Duodenal mucosa (tissue), 2 donors: ENCODE measurements at regions not wholly inside any gene's neighbourhood (a gene's known extent, or its start where the extent isn't known, plus 50 kb on each side); places are given as distances from the start of the nearest gene placed in this dataset.

Experiments
- H3K27ac ChIP-seq: one replicate; pipeline ENCODE4 v1.7.0; 2013; ENCODE audit warnings: low read depth, low read length
- H3K27me3 ChIP-seq, 2 donors: one replicate each; pipeline ENCODE4 v1.7.0; 2013; ENCODE audit warnings: low read length in 2 of 2, control low read depth in 1 of 2; ENCODE audit not compliant: insufficient read depth in 2 of 2, control insufficient read depth in 1 of 2
- H3K36me3 ChIP-seq, 2 donors: one replicate each; pipeline ENCODE4 v1.7.0; 2013; ENCODE audit warnings: low read length in 2 of 2, control low read depth in 1 of 2; ENCODE audit not compliant: insufficient read depth in 2 of 2, control insufficient read depth in 1 of 2
- H3K4me1 ChIP-seq, 2 donors: one replicate each; pipeline ENCODE4 v1.7.0; 2013; ENCODE audit warnings: low read length in 2 of 2, control low read depth in 1 of 2; ENCODE audit not compliant: insufficient read depth in 2 of 2, control insufficient read depth in 1 of 2
- H3K4me3 ChIP-seq, 2 donors: one replicate each; pipeline ENCODE4 v1.7.0; 2013; ENCODE audit warnings: low read length in 2 of 2, low read depth in 1 of 2
- H3K9ac ChIP-seq, 2 donors: one replicate each; pipeline ENCODE4 v1.7.0; 2013; ENCODE audit warnings: low read length in 2 of 2, low read depth in 1 of 2
- H3K9me3 ChIP-seq, 2 donors: one replicate each; pipeline ENCODE4 v1.7.0; 2013; ENCODE audit warnings: low read length in 2 of 2, control low read depth in 1 of 2; ENCODE audit not compliant: control insufficient read depth in 1 of 2

DNA sequence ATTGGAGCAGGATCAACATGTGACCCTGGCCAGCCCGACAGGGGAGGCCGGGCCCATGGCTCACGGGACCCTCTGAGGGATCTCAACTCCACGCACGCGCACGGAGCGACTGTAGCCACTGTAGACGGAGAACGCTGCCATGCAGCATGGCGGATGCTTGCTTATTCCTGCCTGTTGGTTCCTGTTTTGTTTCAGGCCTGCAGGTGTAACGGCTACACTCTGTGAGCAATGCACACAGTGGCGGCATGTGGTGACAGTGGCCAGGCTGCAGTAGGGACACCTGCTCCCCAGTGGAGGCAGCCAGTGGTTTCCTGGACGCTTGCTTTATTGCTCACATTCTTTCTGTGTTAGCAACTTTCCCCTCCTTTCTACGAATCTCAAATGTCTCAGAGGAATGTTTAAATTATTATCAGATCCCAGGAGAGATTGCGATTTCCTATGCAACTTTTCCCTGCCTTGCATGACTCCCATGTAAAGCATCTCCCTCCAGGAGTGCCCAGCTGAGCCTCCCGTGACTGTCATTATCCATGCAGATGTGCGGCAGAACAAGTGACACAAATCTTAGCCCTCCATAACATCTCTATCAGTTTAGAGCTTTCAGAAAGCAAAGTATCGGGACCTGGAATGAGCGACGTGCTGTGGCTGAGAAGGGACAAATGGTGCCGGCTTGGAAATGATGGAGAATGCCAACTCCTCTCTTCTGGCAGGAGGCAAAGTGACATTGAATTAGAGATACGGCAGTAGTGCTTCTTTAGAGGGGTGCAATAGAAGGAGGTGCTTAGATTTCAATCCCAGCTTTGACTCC, 209.7 kb downstream of the ASB1 start:
- H3K27me3 ChIP-seq = no peaks in the 10 kb centered on the region
- H3K4me1 ChIP-seq = no peaks in the 10 kb centered on the region
- no peak overlapping the region for H3K27ac ChIP-seq
- no peak overlapping the region for H3K9ac ChIP-seq
- no peaks in the 10 kb centered on the region for H3K36me3 ChIP-seq
- no peak overlapping the region for H3K4me3 ChIP-seq
- no peaks in the 10 kb centered on the region for H3K9me3 ChIP-seq

DNA sequence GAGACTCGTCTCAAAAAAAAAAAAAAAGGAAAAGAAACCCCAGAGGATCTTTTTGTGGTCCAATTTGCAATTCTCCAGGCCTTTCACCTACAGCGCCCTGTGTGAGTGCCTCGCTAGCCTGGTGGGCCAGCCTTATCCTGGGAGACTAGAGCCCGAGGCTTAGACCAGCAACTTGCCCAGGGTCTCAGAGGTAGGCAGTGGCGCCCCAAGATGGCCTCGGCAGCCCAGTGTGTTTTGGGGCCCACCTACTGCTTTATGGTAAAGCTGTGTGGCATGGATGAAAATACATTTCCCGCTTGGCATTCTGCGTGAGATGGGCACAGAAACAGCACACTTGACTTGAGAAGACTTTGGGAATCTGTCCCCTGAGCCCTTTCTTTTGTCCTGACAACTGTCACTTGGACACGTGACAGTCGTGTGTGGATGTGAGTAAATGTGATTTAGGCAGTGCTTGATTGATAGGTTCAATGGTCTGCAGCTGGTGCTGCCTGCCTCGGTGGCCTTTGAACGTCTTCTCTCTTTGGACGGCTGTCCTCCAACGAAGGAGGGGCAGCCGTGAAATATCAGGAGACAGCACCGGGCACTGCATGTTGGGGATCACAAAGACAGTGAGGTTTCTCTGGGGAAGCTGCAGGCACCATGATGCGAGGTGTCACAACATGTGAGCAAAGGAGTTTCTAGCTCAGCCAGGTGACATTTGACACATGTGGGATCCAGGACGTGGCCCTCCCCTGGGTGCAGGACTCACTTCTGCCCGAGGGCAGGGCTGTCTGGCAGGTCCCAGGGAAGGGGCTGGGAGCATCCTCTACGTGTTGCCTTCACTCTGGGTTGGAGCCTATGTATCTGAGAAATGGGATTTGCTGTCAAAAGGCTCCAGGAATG, 209.5 kb upstream of the TWIST2 start:
- no peaks in the 10 kb centered on the region for H3K27me3 ChIP-seq
- H3K4me3 ChIP-seq = no peak overlapping the region
- no peak overlapping the region for H3K9ac ChIP-seq
- H3K4me1 ChIP-seq = no peaks in the 10 kb centered on the region
- H3K9me3 ChIP-seq = no peaks in the 10 kb centered on the region
- no peaks in the 10 kb centered on the region for H3K36me3 ChIP-seq
- H3K27ac ChIP-seq = no peak overlapping the region

DNA sequence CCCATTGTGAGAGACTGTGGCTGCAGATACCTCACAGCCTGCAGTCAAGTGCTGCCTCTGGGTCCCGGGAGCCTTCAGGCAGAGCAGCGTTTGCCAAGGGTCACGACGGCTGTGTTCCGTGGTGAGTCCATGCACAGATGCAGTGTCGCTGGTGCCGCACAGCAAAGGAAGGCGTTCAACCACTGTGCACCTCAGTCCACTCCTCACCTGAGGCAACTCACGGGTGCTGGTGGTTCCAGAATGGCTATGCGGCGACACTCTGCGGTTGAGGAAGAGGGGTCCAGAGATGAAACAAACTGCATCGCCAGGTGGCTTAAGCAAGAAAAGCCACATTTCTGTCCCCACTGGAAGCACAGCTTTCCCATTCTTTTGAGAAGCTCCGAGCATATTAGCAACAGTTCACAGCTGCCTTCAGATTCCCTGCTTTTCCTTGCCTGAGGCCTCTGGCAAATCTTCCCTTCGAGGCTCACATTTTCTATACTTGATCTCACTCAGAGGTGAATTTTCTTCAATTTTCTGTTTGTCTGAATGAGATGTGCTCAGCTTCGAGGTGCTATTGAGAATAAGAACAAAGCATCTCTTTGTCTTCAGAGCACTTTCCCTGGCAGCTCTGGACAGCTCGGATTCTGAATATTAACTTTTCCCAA, 208.8 kb upstream of the TWIST2 start:
- Histone ChIP-seq H3K4me3 (no peak overlapping the region), H3K9me3 (no peaks in the 10 kb centered on the region), H3K27ac (no peak overlapping the region), H3K4me1 (no peaks in the 10 kb centered on the region), H3K27me3 (no peaks in the 10 kb centered on the region), H3K9ac (no peak overlapping the region), H3K36me3 (no peaks in the 10 kb centered on the region)

DNA sequence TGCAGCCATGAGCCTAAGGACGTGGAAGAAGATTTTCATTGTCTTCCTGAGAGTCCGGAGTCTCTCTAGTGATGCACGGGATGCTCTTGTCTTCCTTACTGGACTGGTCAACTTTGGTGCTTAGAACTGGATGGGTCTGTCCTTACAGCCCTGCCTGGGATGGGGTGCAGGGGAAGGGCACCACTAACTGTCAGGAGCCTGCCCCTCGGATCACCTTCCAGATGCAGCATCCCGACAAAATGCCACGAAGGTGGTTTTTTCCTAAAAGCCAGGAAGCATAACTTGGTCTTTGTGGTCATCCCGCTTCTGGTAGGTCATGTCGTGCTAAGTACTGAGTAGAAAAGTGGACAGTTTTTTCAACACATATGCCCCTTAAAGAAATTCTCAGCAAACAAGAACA, 207.4 kb upstream of the TWIST2 start:
- Histone ChIP-seq H3K9me3 (no peaks in the 10 kb centered on the region), H3K4me1 (no peaks in the 10 kb centered on the region), H3K36me3 (no peaks in the 10 kb centered on the region), H3K27ac (no peak overlapping the region), H3K27me3 (no peaks in the 10 kb centered on the region), H3K4me3 (no peak overlapping the region), H3K9ac (no peak overlapping the region)

DNA sequence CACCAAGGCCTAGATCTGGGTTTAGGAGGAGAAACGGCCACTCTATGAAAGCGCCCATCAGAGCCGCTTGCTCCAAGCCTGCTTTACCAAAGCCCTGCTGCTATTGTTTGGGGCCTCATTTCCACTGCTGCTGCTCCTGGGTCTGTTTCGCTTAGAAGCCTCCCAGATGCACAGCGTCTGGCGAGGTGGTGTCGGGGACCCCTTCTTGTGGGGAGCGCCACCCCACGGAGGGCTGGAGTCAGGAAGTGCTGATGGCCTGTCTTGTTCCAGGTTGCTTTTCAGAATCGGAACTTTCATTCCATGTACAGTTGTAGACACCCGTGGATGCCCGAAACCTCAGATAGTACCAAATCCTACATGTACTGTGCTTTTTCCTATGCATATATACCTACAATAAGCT, 204.9 kb upstream of the TWIST2 start:
- H3K27me3 ChIP-seq = no peaks in the 10 kb centered on the region
- no peak overlapping the region for H3K4me3 ChIP-seq
- no peaks in the 10 kb centered on the region for H3K9me3 ChIP-seq
- H3K27ac ChIP-seq = no peak overlapping the region
- no peaks in the 10 kb centered on the region for H3K36me3 ChIP-seq
- no peaks in the 10 kb centered on the region for H3K4me1 ChIP-seq
- H3K9ac ChIP-seq = no peak overlapping the region

DNA sequence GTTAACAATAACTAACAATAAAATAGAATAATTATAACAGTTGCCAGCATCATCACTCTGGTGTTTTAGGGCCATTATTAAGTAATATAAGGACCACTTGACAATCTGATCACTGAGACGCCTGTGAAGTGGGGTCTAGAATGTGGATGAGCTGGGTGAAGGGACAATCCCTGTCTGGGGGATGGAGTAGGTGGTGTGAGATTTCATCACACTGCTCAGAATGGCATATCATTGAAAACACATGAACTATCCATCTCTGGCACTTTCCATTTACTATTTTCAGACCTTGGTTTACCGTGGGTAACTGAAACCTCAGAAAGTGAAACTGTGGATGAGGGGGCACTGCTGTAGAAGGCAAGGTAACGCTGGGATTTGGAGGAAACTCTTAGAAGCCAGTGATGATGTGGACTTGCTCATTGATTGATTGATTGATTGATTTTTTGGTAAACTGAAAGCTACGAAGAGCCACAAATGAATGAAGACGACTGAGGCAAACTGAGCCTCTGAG, 204.4 kb upstream of the TWIST2 start:
- H3K9ac ChIP-seq = no peak overlapping the region
- H3K9me3 ChIP-seq = no peaks in the 10 kb centered on the region
- no peaks in the 10 kb centered on the region for H3K4me1 ChIP-seq
- no peaks in the 10 kb centered on the region for H3K36me3 ChIP-seq
- no peak overlapping the region for H3K4me3 ChIP-seq
- H3K27ac ChIP-seq = no peak overlapping the region
- H3K27me3 ChIP-seq = no peaks in the 10 kb centered on the region

DNA sequence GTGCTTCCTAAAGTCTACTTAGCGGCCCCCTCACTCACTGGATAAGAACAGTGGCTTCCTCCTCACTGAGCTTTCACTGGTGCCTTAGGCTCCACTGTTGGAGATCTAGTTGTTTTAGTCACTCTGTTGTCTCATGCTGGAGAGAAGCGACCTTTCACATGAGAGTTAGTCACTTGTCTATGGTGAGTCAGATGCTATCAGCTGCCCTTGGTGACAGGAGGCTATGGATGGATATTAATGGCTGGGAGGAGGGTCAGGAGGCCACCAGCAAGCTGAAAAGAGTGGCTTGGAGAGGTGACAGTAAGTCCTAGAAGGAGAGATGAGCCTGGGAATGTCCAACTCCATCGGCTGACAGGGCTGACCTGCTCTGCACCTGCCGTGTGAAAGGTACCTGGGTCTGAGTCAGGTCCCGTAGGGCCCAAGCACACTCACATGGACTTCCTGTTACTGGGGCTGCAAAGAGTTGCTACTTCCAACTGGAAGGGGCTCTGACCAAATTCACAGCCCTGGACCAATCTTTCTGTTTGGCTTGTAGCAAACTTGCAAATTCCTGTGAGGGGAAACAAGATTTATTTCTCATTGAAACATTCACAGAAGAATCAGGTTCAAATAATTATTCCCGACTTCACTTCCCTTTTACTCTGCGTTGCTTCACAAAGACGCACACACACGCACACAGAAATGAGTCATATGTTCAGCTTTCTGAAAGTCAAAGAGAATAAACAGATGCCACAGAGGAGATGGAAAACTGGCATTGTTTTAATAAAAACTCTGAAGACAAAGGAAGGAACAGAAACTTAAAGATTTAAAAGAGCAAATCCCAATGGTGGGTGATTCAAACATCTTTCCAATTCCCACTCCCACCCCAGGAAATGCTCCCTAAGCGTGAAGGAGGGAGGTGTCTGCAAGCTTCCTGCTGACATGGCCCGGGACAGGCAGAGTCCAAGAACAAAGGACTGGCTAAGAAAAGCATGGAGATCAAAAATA, 203.5 kb upstream of the TWIST2 start:
- Histone ChIP-seq H3K27me3 (no peaks in the 10 kb centered on the region), H3K4me3 (no peak overlapping the region), H3K9me3 (no peaks in the 10 kb centered on the region), H3K9ac (no peak overlapping the region), H3K27ac (no peak overlapping the region), H3K36me3 (no peaks in the 10 kb centered on the region), H3K4me1 (no peaks in the 10 kb centered on the region)

DNA sequence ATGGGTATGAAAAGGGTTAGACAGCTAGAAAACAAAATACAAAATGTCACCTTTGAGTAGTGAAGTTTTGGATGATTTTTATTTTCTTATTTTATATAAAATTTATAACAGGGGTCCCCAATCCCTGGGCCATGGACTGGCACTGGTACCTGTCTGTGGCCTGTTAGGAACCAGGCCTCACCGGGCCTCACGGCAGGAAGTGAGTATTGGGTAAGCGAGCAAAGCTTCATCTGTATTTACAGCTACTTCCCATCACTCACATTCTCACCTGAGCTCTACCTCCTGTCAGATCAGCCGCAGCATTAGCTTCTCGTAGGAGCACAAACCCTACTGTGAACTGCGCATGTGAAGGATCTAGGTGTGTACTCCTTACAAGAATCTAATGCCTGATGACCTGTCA, 202.8 kb upstream of the TWIST2 start:
- Histone ChIP-seq H3K36me3 (no peaks in the 10 kb centered on the region), H3K27ac (no peak overlapping the region), H3K27me3 (no peaks in the 10 kb centered on the region), H3K4me1 (no peaks in the 10 kb centered on the region), H3K4me3 (no peak overlapping the region), H3K9me3 (no peaks in the 10 kb centered on the region), H3K9ac (no peak overlapping the region)

DNA sequence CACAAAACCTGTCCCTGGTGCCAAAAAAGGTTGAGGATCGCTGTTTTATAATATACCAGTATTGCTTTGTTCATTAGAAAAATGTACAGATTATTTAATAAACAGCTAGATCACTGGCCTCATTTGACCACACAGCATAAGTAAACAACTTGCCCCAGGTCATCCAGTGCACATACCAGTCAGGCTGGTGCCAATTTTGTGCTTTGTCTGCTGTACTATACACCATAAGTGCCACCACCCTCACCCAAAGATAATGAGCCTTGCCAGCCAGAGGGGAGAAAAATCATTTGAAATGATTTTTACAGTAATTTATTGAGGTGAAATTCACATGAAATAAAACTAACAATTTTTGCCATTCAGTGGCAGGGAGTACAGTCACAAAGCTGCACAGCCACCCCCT, 202.2 kb upstream of the TWIST2 start:
- Histone ChIP-seq H3K9ac (no peak overlapping the region), H3K27me3 (no peaks in the 10 kb centered on the region), H3K4me1 (no peaks in the 10 kb centered on the region), H3K36me3 (no peaks in the 10 kb centered on the region), H3K9me3 (no peaks in the 10 kb centered on the region), H3K27ac (no peak overlapping the region), H3K4me3 (no peak overlapping the region)
